ENCODE measurements at regions not wholly inside any gene's neighbourhood (a gene's known extent, or its start where the extent isn't known, plus 50 kb on each side); places are given as distances from the start of the nearest gene placed in this dataset.

DNA sequence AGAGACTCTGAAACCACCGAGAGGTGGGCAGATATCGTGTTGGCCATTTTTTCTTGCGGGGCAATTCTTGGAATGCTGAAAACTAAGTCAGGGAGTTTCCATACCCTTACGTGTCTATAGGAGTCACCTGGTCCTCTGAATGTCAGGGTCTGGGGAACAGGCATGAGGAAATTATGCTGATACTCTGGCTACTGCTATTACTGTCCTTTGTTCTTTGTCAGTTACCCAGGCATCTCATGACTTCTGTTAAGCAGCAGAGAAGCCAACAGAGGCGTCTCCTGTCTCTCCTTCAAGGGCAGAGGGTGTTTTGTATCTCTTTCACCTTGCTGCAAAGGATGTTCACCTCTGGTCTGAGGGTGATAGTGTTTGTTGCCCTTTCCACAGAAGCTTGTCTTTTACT lies 559.5 kb upstream of the CCDC54 start:
- no peaks in the 10 kb centered on the region for H3K36me3 ChIP-seq
- no peaks in the 10 kb centered on the region for H3K27me3 ChIP-seq (ENCODE audit: insufficient read depth, low read depth, severe bottlenecking)
- H3K9me3 ChIP-seq (ENCODE audit: severe bottlenecking) = no peaks in the 10 kb centered on the region
- no peak overlapping the region for H3K27ac ChIP-seq
- no peak for TF ChIP-seq CTCF (IDR thresholded peaks at IDR 0.05; ENCODE audit: low read depth, low read length)
- H3K4me3 ChIP-seq (ENCODE audit: low read depth, low read length) = no peak overlapping the region
- no peak for DNase-seq

- DNase-seq = no peak
- Histone ChIP-seq H3K36me3 (no peaks in the 10 kb centered on the region), H3K27me3 (ENCODE audit: insufficient read depth, low read depth, severe bottlenecking) (no peaks in the 10 kb centered on the region), H3K9me3 (ENCODE audit: severe bottlenecking) (no peaks in the 10 kb centered on the region), H3K27ac (no peak overlapping the region), H3K4me3 (ENCODE audit: low read depth, low read length) (no peak overlapping the region)
- TF ChIP-seq CTCF (IDR thresholded peaks at IDR 0.05; ENCODE audit: low read depth, low read length) = no peak
Observed at GRCh38 chr3:106819440-106819839, 557.8 kb upstream of the CCDC54 start.

DNA sequence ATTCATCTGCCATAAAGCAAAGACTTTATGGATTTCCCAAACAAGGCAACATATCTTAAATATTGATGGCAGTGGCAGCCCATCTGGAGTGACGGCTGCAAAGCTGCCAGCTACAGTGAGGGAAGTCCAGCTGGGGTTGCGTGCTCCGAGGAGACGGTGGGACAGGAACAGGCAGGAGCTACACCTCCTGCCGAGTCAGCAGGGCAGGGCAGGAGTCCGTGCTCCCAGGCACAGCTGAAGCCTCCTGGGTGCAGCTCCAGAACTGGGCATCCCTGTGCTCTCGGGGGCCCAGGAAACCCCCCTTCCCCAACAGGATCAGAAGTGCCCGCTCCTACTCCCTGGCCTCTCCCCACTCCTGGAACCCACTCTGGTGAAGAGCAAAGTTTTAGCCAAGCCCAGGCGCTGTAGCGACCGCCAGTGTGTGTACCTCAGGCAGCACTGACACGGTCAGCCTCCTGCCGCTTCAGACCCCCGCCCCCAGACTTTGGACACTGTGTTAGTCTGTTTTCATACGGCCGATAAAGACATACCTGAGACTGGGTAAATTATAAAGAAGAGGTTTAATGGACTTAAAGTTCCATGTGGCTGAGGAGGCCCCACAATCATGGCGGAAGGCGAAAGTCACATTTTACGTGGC lies 556.4 kb upstream of the CCDC54 start:
- H3K4me3 ChIP-seq (ENCODE audit: low read depth, low read length) = no peak overlapping the region
- no peaks in the 10 kb centered on the region for H3K36me3 ChIP-seq
- H3K27ac ChIP-seq = no peak overlapping the region
- no peak for TF ChIP-seq CTCF (IDR thresholded peaks at IDR 0.05; ENCODE audit: low read depth, low read length)
- H3K27me3 ChIP-seq (ENCODE audit: insufficient read depth, low read depth, severe bottlenecking) = no peaks in the 10 kb centered on the region
- H3K9me3 ChIP-seq (ENCODE audit: severe bottlenecking) = no peaks in the 10 kb centered on the region
- no peak for DNase-seq

DNA sequence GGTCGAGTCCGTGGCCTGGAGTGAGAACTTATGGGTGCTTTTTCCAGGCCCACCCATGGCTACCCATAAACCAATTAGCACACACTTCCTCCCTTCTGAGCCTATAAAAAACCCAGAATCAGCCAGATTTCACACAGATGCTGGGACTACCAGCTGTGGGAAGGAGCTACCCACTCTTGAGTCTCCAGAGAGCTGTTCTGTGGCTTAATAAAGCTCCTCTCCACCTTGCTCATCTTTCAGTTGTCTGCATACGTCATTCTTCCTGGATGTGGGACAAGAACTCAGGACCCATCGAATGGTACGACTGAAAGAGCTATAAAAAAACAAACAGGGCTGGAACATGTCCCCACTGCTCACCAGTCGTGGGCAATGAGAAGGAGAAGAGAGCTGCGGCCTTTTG lies 555.4 kb upstream of the CCDC54 start:
- Histone ChIP-seq H3K4me3 (ENCODE audit: low read depth, low read length) (no peak overlapping the region), H3K27me3 (ENCODE audit: insufficient read depth, low read depth, severe bottlenecking) (no peaks in the 10 kb centered on the region), H3K9me3 (ENCODE audit: severe bottlenecking) (no peaks in the 10 kb centered on the region), H3K27ac (no peak overlapping the region), H3K36me3 (no peaks in the 10 kb centered on the region)
- TF ChIP-seq CTCF (IDR thresholded peaks at IDR 0.05; ENCODE audit: low read depth, low read length) = no peak
- no peak for DNase-seq

GRCh38 chr3:106822204-106822603 lies 555.0 kb upstream of the CCDC54 start:
- H3K27ac ChIP-seq = no peak overlapping the region
- no peaks in the 10 kb centered on the region for H3K36me3 ChIP-seq
- DNase-seq = no peak
- H3K27me3 ChIP-seq (ENCODE audit: insufficient read depth, low read depth, severe bottlenecking) = no peaks in the 10 kb centered on the region
- H3K4me3 ChIP-seq (ENCODE audit: low read depth, low read length) = no peak overlapping the region
- TF ChIP-seq CTCF (IDR thresholded peaks at IDR 0.05; ENCODE audit: low read depth, low read length) = no peak
- no peaks in the 10 kb centered on the region for H3K9me3 ChIP-seq (ENCODE audit: severe bottlenecking)

DNA sequence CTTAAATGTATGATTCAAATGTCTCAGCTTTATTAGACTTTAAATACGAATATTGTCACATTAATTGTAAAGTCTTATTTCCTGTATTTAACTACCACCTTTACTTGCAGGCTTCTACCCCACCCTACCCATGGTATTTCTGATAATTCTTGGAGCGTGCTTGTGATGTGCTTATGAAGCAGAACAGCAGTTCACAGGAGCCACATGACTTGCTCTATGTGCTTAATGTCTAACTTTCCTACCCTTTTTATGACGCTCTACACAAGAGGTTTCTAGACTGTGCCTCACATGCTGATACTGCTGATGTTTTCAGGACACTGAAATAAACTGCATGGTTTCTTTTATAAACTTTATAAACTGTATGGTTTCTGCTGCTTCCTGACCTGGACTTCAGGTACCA lies 553.5 kb upstream of the CCDC54 start:
- H3K27me3 ChIP-seq (ENCODE audit: insufficient read depth, low read depth, severe bottlenecking) = no peaks in the 10 kb centered on the region
- no peak for TF ChIP-seq CTCF (IDR thresholded peaks at IDR 0.05; ENCODE audit: low read depth, low read length)

More for the DNA sequence above, 553.5 kb upstream of the CCDC54 start:
- no peak for DNase-seq
- H3K27ac ChIP-seq = no peak overlapping the region
- no peak overlapping the region for H3K4me3 ChIP-seq (ENCODE audit: low read depth, low read length)
- no peaks in the 10 kb centered on the region for H3K36me3 ChIP-seq
- no peaks in the 10 kb centered on the region for H3K9me3 ChIP-seq (ENCODE audit: severe bottlenecking)
